ENCODE measurements at regions not wholly inside any gene's neighbourhood (a gene's known extent, or its start where the extent isn't known, plus 50 kb on each side); places are given as distances from the start of the nearest gene placed in this dataset.

DNA sequence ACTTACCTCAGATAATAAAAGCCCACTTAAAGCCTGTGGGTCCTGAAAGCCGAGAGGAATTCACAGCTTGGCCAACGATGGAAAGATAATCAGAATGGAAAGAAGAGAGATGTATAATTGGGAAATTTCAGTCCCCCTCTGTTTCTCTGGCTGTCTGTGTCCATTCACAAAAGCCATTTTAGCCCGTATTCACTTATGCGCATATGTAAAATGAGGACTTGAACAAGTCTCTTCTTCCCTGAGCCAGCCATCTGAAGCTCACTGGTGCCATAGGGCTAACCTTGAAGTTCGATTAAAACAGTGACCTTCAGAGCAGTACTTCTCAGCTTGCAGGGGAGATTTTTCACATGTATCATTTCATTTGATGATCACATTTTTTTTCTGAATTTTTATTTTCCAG is 527.2 kb downstream of the GRIN2A start:
- TF ChIP-seq, protein P1, sequence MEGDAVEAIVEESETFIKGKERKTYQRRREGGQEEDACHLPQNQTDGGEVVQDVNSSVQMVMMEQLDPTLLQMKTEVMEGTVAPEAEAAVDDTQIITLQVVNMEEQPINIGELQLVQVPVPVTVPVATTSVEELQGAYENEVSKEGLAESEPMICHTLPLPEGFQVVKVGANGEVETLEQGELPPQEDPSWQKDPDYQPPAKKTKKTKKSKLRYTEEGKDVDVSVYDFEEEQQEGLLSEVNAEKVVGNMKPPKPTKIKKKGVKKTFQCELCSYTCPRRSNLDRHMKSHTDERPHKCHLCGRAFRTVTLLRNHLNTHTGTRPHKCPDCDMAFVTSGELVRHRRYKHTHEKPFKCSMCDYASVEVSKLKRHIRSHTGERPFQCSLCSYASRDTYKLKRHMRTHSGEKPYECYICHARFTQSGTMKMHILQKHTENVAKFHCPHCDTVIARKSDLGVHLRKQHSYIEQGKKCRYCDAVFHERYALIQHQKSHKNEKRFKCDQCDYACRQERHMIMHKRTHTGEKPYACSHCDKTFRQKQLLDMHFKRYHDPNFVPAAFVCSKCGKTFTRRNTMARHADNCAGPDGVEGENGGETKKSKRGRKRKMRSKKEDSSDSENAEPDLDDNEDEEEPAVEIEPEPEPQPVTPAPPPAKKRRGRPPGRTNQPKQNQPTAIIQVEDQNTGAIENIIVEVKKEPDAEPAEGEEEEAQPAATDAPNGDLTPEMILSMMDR (conservative IDR thresholded peaks at IDR 0.05; ENCODE audit: low read depth, low read length): no peak
- H3K4me3 ChIP-seq (ENCODE audit: low read depth, low read length): no peak overlapping the region
- no peak for DNase-seq (ENCODE audit: low read depth)

DNA sequence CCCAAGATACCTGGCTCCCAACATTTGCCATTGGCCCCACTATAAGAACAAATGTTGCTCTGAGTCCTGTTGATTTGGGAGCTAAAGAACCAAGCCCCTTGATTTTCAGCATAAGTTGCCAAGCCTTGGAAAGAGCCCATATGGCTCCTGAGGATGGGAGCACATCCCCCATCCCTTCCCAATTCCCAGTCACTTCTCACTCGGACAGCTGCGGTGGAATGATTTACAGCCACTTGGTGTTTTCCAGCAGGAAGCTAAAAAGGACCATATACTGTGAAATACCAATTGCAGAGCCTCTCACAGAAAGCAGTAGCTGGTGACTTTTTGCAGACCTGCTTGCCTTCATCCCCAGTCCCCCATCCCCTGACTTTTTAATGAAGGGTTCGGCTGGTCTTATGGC is 524.6 kb downstream of the GRIN2A start:
- H3K4me3 ChIP-seq (ENCODE audit: low read depth, low read length): no peak overlapping the region
- no peak for DNase-seq (ENCODE audit: low read depth)
- TF ChIP-seq, protein P1 (conservative IDR thresholded peaks at IDR 0.05; ENCODE audit: low read depth, low read length): no peak

DNA sequence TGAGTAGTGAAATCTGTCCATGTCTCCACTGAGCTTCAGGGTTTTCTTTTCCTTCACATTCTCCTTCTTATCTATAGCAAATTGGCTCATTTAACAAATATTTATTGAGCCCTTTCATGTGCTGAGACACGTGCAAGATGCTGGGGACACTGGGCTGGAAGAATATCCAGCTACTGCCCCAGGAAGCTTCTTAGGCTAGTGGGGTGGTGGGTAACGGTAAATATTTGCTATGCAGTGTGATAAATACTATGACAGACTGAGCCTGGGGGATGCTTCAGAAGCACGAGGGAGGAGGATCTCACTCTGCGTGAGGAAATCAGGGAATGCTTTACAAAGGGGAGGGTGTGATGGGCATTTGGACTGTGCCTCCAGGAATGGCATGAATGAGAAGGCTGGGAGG is 524.1 kb downstream of the GRIN2A start:
- TF ChIP-seq, protein P1 (conservative IDR thresholded peaks at IDR 0.05; ENCODE audit: low read depth, low read length): no peak
- H3K4me3 ChIP-seq (ENCODE audit: low read depth, low read length): no peak overlapping the region
- DNase-seq (ENCODE audit: low read depth): no peak

DNA sequence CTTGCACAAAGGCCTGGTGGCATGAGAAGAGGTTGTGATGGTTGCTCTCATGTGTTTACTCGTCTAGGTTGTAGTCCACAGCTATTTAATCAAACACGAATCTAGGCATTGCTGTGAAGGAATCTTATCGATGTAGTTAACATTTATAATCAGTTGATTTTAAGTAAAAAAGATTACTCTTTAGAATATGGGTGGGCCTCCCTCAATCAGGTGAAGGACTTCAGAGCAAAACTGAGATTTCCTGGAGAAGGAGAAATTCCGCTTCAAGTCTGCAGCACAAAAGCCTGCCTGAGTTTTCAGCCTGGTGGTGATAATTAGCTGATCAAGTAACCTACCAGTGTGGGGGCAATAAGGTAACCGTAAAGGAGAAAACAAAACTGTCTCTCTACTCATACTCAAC is 523.6 kb downstream of the GRIN2A start:
- TF ChIP-seq, protein P1 (conservative IDR thresholded peaks at IDR 0.05; ENCODE audit: low read depth, low read length): no peak
- no peak overlapping the region for H3K4me3 ChIP-seq (ENCODE audit: low read depth, low read length)
- DNase-seq (ENCODE audit: low read depth): no peak

DNA sequence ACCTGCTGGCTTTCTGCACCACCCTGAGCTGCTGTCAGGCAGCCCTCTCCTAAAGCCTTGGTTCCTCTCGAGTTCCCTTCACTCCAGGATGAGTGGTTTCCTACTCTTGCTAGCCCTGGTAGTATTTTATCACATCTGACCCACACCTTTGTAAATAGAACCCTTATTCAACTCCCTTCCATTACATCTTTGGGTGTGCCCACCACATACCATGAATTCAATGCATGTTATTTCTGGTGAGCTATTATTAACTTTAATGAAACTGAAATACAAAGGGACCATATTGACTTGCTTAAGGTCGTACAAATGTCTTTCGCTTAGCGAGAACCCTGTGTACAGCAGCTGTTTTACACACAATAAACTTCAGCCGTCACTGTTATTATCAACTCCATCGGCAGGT is 521.3 kb downstream of the GRIN2A start:
- DNase-seq (ENCODE audit: low read depth): no peak
- TF ChIP-seq, protein P1 (conservative IDR thresholded peaks at IDR 0.05; ENCODE audit: low read depth, low read length): no peak
- H3K4me3 ChIP-seq (ENCODE audit: low read depth, low read length): no peak overlapping the region

DNA sequence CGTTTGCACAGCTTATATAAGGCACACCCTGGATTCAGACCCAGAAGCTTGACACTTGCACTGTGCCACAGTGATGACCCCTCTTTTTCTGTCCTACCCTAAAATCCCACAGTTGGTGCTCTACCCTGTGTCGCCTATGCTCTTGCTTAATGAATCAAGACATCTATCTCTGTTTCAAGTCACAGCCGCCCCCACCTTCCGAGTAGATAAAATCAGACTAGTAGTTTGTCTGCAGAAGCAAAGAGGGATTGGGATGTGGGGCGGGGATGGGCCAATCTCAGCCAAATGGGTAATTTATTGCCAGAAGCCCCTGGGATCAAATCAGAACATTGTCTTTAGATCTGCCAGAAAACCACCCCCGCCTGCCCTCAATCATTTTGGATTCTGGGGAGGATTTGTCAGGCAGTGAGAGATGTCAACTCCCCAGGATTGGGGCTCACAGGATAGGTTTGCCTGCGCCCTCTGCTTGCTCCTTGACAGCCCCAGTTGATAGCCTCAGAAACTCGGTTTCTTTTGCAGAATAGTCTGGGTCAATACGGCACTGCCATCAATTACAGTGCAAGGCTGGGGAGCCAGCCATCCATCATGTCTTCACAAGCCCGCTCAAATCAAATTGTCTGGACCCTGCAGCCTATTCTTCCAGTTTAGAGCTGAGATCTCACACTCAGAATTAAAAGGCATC is 520.8 kb downstream of the GRIN2A start:
- no peak overlapping the region for H3K4me3 ChIP-seq (ENCODE audit: low read depth, low read length)
- no peak for DNase-seq (ENCODE audit: low read depth)
- TF ChIP-seq, protein P1 (conservative IDR thresholded peaks at IDR 0.05; ENCODE audit: low read depth, low read length): no peak

DNA sequence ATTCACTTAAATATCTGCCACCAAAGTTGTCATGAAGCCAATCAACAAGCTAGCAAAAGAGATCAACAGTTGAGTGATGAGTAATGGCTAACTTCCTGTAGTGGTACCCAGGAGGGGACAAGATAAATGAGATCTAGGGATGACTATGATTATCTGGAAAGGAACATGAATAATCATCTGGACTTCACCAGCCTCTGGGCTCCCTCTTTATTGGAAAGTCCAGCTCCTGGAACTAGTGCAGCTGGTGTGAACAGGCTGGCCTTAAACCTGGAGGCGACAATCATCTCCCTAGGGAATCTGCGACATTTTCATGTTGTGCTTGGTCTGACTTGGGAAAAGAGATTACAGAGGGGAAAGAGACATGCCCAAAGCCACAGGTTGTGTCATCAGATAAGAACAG is 518.6 kb downstream of the GRIN2A start:
- H3K4me3 ChIP-seq (ENCODE audit: low read depth, low read length): no peak overlapping the region
- DNase-seq (ENCODE audit: low read depth): no peak
- TF ChIP-seq, protein P1 (conservative IDR thresholded peaks at IDR 0.05; ENCODE audit: low read depth, low read length): no peak

All from choroid plexus epithelial cell (primary cell).